Left ventricle myocardium inferior (tissue), 1 donor: ENCODE measurements at regions not wholly inside any gene's neighbourhood (a gene's known extent, or its start where the extent isn't known, plus 50 kb on each side); places are given as distances from the start of the nearest gene placed in this dataset.

Experiments used
- DNase-seq: peaks from one replicate; pipeline ENCODE4 v3.0.0-alpha.2; 2020
- H3K27ac ChIP-seq: fragments of 200-600 bp; replicated peaks from 2 replicates; pipeline ENCODE4 v1.8.0; 2021
- H3K27me3 ChIP-seq: fragments of 200-600 bp; 2 replicates; pipeline ENCODE4 v1.8.0; 2021; ENCODE audit warnings: low read depth
- H3K36me3 ChIP-seq: fragments of 200-600 bp; 2 replicates; pipeline ENCODE4 v1.8.0; 2021
- H3K4me1 ChIP-seq: fragments of 200-600 bp; 2 replicates; pipeline ENCODE4 v1.8.0; 2021
- H3K4me3 ChIP-seq: fragments of 200-600 bp; 2 replicates; pipeline ENCODE4 v1.8.0; 2021; ENCODE audit warnings: mild to moderate bottlenecking, moderate library complexity
- H3K9me3 ChIP-seq: fragments of 200-600 bp; replicated peaks from 2 replicates; pipeline ENCODE4 v1.8.0; 2021
- intact Hi-C: fragments of 100-400 bp; cut with micrococcal nuclease; formaldehyde crosslinking; loops from one replicate; pipeline ENCODE4 v1.11.0; 2022
- TF ChIP-seq, protein P1 (sequence below): fragments of 200-600 bp; IDR thresholded peaks from 2 replicates; pipeline ENCODE4 v1.8.0; 2021; ENCODE audit warnings: antibody characterized with exemption, mild to moderate bottlenecking, borderline replicate concordance
- donor health status: DM: no; HTN: yes; CAD: no; lungs with severe emphysema.

DNA sequence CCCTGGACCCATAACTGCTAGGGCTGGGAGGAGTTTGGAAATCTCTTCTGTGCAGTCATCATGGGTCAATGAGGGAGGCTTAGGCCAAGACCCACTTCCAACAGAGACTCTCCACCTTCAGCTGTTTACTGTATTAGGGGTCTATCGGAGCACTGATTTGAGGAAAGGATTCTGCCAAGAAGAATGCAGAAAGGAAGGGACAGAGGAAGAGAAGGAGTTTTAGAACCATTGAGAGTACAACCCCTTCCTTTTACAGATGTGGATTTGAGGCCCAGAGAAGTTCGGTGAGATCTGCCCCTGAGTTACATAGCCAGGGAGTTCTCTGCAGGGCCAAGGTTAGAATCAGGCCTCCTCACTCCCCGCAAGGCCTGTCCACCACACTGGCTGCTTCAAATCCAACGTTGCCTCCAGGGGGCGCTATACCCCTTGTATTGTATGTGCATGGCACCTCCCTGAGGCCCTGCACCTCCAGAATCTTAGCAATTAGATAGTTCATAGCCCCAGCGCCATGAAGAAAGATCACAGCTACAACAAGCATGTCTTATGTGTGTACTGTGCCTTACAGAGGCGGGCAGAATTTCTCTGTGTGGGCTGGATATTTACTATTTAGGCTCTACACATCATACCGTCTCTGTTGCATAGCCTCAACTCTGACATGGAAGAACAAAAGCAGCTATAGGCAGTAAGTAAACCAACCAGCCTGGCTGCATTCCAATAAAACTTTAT lies 246.8 kb downstream of the SKIDA1 start:
- Histone ChIP-seq H3K27me3 (no peaks in the 10 kb centered on the region), H3K4me1 (peaks cover 4% of the 10 kb centered on the region), H3K27ac (peak overlapping the region; percentile 51), H3K9me3 (no peaks in the 10 kb centered on the region), H3K4me3 (no peak overlapping the region), H3K36me3 (no peaks in the 10 kb centered on the region)
- TF ChIP-seq, protein P1, sequence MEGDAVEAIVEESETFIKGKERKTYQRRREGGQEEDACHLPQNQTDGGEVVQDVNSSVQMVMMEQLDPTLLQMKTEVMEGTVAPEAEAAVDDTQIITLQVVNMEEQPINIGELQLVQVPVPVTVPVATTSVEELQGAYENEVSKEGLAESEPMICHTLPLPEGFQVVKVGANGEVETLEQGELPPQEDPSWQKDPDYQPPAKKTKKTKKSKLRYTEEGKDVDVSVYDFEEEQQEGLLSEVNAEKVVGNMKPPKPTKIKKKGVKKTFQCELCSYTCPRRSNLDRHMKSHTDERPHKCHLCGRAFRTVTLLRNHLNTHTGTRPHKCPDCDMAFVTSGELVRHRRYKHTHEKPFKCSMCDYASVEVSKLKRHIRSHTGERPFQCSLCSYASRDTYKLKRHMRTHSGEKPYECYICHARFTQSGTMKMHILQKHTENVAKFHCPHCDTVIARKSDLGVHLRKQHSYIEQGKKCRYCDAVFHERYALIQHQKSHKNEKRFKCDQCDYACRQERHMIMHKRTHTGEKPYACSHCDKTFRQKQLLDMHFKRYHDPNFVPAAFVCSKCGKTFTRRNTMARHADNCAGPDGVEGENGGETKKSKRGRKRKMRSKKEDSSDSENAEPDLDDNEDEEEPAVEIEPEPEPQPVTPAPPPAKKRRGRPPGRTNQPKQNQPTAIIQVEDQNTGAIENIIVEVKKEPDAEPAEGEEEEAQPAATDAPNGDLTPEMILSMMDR: peak; percentile 83
- peak; percentile 93 for DNase-seq
- intact Hi-C loops: loop anchor here (10.0 kb wide), 1 partner anchor 216 kb away; no protein-coding TSS in a partner anchor

DNA sequence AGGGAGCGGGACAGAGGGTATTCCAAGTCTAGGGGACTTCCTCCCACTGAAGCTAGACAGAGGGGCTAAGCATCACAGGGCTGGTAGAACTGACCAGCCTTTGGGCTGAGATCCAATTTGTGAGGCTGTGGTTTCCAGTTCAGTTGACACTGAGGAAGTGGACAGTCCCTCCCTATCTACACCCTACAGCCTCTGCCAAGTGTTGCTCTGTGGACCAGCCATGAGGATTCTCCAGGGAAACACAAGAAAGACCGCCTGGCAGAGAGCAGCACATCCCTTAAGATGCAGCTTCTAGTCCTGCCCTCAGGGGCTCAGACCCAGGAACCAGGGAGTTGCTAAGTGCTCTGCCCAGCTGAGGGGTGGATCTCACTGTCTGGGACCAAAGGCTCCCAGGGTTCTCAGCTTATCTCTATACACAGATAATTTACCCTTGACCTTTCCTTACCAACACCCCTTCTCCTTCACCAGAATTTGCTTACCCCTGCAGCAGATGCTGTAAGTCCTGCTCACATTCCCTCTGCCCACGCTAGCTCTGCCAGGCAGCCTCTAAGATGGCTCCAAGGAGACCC lies 252.0 kb downstream of the SKIDA1 start:
- Histone ChIP-seq H3K4me3 (no peak overlapping the region), H3K36me3 (no peaks in the 10 kb centered on the region), H3K27me3 (no peaks in the 10 kb centered on the region), H3K27ac (no peak overlapping the region), H3K9me3 (no peaks in the 10 kb centered on the region), H3K4me1 (peaks cover 5% of the 10 kb centered on the region)
- TF ChIP-seq, protein P1: no peak
- intact Hi-C loops: loop anchor here (10.0 kb wide), 1 partner anchor 221 kb away; no protein-coding TSS in a partner anchor
- DNase-seq: no peak

- Histone ChIP-seq H3K27ac (no peak overlapping the region), H3K36me3 (no peaks in the 10 kb centered on the region), H3K4me3 (no peak overlapping the region), H3K27me3 (no peaks in the 10 kb centered on the region), H3K4me1 (peaks cover 5% of the 10 kb centered on the region), H3K9me3 (no peaks in the 10 kb centered on the region)
- no peak for DNase-seq
- TF ChIP-seq, protein P1: no peak
- intact Hi-C loops: loop anchor here (10.0 kb wide), 1 partner anchor 222 kb away; no protein-coding TSS in a partner anchor
These were observed 252.7 kb downstream of the SKIDA1 start for GRCh38 chr10:21272643-21273399.

- intact Hi-C loops: loop anchor here (10.0 kb wide), 1 partner anchor 224 kb away; no protein-coding TSS in a partner anchor
- peaks cover 5% of the 10 kb centered on the region for H3K4me1 ChIP-seq
- H3K36me3 ChIP-seq: no peaks in the 10 kb centered on the region
- no peaks in the 10 kb centered on the region for H3K9me3 ChIP-seq
- TF ChIP-seq, protein P1: no peak
- H3K27ac ChIP-seq: no peak overlapping the region
- no peak overlapping the region for H3K4me3 ChIP-seq
- DNase-seq: no peak
- H3K27me3 ChIP-seq: no peaks in the 10 kb centered on the region
These were observed 254.5 kb downstream of the SKIDA1 start for GRCh38 chr10:21270976-21271375.

- TF ChIP-seq, protein P1: no peak
- no peak for DNase-seq
- no peaks in the 10 kb centered on the region for H3K9me3 ChIP-seq
These were observed 256.2 kb downstream of the SKIDA1 start for GRCh38 chr10:21269289-21269688.

More at GRCh38 chr10:21269289-21269688, 256.2 kb downstream of the SKIDA1 start:
- intact Hi-C loops: loop anchor here (5.0 kb wide), 1 partner anchor 192 kb away; no protein-coding TSS in a partner anchor
- Histone ChIP-seq H3K27me3 (no peaks in the 10 kb centered on the region), H3K36me3 (no peaks in the 10 kb centered on the region), H3K27ac (no peak overlapping the region), H3K4me1 (peaks cover 5% of the 10 kb centered on the region), H3K4me3 (no peak overlapping the region)
